Stimulated activated CD8-positive, alpha-beta memory T cell treated with anti-CD3 and anti-CD28 coated beads, Interleukin-15, amount 100 ng/mL, for 1 hour (primary cell): ENCODE measurements at regions not wholly inside any gene's neighbourhood (a gene's known extent, or its start where the extent isn't known, plus 50 kb on each side); places are given as distances from the start of the nearest gene placed in this dataset.

ENCODE experiments used
- DNase-seq: peaks from one replicate; pipeline ENCODE4 v3.0.0-alpha.2; 2020; ENCODE audit warnings: low read depth

- DNase-seq: no peak
Measured at GRCh38 chr10:120372917-120373316, 84.1 kb upstream of the PLPP4 start.

DNA sequence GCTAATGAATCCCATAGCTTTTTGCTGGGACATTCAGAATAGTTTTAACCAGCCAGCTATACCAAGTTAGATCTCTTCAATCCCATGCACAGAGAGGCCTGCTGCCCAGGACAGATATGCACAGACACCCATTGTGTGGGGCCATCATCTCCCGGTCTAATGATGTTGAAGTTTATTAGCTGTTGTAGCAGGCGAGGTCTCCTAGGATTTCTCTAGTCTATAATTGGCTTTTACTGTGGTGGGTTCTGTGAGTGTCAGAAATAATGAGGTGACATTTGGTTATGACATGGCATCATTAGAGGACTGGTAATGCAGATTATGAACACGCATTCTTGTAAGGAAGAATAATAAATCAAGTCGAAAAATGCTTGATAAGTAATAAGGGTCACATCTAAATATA, 81.4 kb upstream of the PLPP4 start:
- DNase-seq: no peak

GRCh38 chr10:120381931-120382330, 75.1 kb upstream of the PLPP4 start:
- DNase-seq: no peak

GRCh38 chr10:120382360-120382759, 74.7 kb upstream of the PLPP4 start:
- DNase-seq: no peak

GRCh38 chr10:120385992-120386391, 71.0 kb upstream of the PLPP4 start:
- DNase-seq: no peak

- DNase-seq: no peak
Measured at GRCh38 chr10:120386896-120387295, 70.1 kb upstream of the PLPP4 start.

DNA sequence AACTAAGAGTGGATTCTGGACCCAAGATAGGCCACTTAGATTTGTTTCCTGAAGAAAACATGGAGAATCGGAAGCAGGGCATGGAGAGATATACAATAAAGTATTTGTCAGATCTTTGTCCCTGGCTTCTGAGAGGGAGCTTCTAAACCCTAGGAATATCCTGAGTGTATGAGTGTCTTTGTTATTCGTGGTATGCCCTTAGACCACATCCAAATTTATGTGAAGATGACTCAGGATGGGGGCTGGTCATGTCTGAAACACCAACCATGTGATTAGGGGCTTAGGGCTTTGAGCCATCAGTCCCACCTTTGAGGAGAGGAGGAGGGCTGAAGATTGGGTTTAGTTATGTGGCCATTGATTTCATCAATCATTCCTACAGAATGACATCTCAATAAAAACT, 69.7 kb upstream of the PLPP4 start:
- no peak for DNase-seq

DNA sequence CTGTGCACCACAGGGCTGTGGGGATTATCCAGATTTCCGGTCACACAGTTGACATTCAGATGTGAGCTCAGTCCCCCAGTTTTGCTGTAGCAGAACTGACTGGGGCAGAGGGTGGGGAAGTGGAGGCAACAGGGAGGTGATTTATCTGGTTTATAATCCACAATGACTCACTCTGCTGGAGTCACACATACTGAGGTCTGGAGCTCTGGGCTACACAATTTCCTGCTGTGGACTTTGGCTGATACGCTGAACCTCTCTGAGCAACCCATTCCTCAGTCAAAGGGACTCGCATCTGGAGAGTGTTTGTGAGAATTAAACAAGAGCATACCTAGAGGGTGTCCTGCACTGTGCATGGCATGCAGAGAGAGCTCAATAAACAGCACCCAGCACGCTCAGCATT, 64.8 kb upstream of the PLPP4 start:
- DNase-seq: no peak

- DNase-seq: no peak
Measured at GRCh38 chr10:120392671-120393079, 64.4 kb upstream of the PLPP4 start.

DNA sequence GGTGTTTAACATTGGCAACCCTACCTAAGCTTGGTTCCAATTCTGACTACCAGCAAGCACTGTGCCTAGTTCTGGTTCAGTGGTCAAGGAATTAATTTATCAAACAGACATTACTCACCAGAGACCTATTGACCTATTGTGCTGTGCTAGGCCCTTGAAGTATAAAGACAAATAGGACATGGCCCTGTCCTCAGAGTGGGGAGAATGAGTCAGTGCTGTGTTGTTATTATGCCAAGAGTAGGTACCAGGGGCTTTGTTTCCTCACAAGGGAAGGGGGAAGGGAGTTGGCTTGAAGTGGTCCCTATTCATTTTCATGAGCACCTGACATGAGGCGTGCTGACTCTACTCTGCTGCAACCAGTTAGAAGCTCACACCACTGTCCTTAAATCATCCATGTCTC, 62.6 kb upstream of the PLPP4 start:
- DNase-seq: no peak

DNA sequence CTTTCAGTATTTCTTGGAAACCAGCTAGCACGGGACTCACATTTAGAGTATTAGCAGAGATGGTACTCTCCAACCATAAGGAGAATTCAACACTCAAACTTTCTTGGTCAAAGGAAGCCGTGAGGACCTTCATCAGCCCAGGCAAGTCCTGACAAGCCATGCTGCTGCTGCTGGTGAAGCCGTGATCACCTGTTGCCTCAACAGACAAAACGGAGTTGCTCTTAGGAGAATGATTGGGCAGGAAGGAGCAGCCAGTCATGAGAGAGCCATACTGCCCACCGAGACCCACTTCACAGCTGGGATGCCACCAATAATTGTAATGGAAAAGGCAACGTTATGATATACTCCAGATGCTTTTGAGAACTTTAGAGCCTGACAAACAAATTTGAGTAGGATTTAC, 60.8 kb upstream of the PLPP4 start:
- DNase-seq: no peak

GRCh38 chr10:120398180-120398579, 58.8 kb upstream of the PLPP4 start:
- DNase-seq: no peak

DNA sequence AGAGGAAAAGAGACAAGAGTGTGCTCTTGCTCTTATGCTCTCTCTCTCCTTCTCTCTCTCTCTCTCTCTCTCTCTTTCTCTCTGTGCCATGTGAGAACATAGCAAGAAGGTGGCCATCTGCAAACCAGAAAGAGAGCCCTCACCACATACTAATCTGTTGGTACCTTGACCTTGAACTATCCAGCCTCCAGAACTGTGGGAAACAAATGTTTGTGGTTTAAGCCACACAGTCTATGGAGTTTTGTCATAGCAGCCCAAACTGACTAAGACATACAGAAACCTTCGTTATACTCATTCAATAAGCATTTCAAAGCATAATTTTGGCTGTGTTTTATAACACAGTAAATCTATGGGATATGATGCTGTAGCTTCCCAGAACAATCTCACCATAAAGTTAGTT, 56.4 kb upstream of the PLPP4 start:
- no peak for DNase-seq

- no peak for DNase-seq
Measured at GRCh38 chr10:120402147-120402766, 54.8 kb upstream of the PLPP4 start.

GRCh38 chr10:120403109-120403508, 53.9 kb upstream of the PLPP4 start:
- no peak for DNase-seq

DNA sequence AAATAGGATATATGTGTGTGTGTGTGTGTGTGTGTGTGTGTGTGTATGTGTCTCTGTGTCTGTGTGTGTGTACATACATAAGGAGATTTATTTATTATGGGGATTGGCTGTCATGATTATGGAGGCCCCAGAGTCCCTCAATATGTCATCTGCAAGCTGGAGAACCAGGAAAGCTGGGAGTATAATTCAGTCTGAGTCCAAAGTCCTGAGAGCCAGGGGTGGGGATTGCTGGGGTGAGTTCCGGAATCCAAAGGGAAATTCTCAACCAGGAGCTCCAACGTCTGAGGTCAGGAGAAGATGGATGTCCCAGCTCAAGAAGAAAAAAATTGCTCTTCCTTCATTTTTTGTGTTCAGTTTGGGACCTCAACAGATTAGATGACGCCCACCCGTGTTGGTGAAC, 50.7 kb upstream of the PLPP4 start:
- DNase-seq: no peak
